ENCODE measurements at regions not wholly inside any gene's neighbourhood (a gene's known extent, or its start where the extent isn't known, plus 50 kb on each side); places are given as distances from the start of the nearest gene placed in this dataset.

- no peak for DNase-seq (ENCODE audit: low read depth in 2 of 2, low spot score in 1 of 2)
These were observed 265.5 kb upstream of the TBC1D5 start for GRCh38 chr3:18007980-18008379.

DNA sequence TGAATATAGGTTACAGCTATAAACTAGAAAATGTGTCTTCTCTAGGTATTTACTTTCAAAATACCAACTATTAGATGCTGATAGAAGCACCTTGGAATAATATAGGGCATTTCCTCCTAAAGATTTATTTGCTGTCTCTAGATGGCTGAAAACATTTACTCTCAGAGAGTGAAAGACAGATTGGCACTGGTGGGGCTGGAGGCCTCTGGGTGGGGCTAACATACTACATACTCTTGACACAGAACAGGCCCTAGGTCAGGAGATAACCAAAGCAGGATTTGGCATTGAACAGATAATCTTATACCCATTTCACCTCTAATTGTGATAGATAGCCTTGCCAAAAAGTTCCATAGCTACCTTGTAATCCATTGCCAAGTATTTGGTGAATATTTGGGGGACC lies 253.3 kb upstream of the TBC1D5 start:
- no peak for DNase-seq (ENCODE audit: low read depth in 2 of 2, low spot score in 1 of 2)

DNA sequence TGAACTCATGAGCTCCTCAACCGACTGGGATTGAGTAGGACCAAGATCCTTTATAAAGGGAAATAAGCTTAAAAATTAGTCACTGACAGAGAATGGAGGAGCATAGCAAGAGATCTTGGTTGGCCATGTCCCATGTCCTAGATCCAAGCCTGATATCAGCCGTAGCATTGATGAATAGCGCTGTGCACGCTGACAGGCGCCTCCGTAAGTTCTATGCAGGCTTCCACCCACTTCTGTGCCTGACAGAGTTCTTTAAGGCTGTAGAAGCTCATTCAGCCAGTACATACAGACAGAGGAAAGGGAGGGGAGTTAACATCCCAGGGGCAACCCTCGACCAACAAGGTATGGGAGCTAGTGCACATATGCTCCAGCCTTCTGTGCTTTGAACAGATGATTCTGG lies 251.7 kb upstream of the TBC1D5 start:
- no peak for DNase-seq (ENCODE audit: low read depth in 2 of 2, low spot score in 1 of 2)

DNA sequence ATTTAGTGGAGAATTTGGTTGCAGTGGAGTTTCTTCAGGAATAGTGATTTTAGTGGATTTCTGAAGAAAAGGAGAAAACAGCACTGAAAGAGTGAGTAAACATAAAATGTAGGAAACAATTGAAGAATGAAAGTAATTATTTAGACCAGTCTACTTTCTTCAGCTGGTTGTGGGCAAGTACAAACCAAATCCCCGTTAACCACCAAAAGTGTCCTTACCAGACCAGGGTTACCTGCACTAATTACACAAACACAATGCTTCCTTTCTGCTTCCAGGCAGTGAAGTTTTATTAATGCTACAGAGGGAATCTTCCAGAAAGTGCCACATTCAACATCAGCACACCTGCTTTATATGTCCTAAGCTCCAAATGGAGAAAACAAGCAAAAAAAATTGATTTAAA lies 248.0 kb upstream of the TBC1D5 start:
- no peak for DNase-seq (ENCODE audit: low read depth in 2 of 2, low spot score in 1 of 2)

DNA sequence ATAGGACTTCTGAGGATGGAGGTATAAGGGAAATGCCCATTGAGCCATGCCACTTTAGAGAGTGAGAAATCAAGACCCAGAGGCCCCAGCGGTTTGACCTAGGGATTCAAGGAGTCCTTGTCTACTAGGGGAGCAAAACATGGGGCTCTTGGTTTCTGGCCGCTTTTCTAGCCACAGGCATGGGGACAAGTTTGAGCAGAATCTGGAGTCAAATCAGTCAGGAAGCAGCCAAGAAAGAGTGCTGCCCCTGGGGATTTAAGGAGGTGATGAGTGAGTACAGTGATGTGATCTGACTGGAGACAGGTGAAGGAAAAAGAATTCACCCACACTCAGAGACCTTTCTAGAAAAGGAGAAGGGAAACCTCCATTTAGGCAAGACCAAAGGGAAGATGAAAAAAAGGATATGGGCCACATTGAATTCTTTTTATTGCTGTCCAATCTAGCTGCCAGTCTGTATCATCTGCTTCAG lies 244.0 kb upstream of the TBC1D5 start:
- no peak for DNase-seq (ENCODE audit: low read depth in 2 of 2, low spot score in 1 of 2)

- DNase-seq (ENCODE audit: low read depth in 2 of 2, low spot score in 1 of 2): no peak
These were observed 243.4 kb upstream of the TBC1D5 start for GRCh38 chr3:17985658-17986347.

DNA sequence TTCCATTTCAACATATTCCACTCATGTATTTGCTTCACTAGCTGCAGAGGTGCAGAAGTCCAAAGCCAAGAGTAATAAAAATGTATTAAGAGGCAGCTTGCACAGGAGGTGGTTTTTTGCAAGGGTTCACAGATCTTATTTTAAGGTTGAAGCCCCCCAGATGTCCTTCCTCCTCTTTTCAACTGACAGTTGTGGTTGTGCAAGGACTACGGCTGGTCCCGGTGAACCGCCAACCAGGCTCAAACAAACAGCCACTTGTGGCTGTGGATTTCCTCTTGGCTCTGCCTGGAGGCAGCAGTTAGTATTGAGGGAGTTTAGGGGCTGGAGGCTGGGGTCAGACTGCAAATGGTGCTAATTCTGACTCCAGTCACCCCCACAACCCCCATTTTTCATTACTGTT lies 240.7 kb upstream of the TBC1D5 start:
- no peak for DNase-seq (ENCODE audit: low read depth in 2 of 2, low spot score in 1 of 2)

GRCh38 chr3:17982211-17982880 lies 239.9 kb upstream of the TBC1D5 start:
- DNase-seq (ENCODE audit: low read depth in 2 of 2, low spot score in 1 of 2): no peak

DNA sequence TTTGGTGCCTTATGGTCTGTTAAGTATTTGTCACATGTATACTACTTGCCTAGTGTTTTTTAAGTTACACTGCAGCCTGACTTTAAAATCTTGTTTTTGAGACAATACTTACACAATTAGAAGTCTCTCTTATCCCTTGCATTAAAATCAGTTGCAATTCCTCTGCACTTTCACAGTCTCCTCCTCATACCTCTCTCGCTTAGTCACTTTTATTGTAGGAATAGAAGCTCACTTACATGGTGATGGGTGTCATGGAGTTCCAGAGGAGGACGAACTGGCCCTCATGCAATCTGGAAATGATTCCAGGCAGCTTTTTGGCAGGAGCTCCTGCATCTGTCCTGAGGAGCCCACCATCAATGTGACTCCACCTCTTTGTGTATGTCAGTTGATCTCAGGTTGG lies 238.4 kb upstream of the TBC1D5 start:
- no peak for DNase-seq (ENCODE audit: low read depth in 2 of 2, low spot score in 1 of 2)

GRCh38 chr3:17979911-17980310 lies 237.5 kb upstream of the TBC1D5 start:
- no peak for DNase-seq (ENCODE audit: low read depth in 2 of 2, low spot score in 1 of 2)

DNA sequence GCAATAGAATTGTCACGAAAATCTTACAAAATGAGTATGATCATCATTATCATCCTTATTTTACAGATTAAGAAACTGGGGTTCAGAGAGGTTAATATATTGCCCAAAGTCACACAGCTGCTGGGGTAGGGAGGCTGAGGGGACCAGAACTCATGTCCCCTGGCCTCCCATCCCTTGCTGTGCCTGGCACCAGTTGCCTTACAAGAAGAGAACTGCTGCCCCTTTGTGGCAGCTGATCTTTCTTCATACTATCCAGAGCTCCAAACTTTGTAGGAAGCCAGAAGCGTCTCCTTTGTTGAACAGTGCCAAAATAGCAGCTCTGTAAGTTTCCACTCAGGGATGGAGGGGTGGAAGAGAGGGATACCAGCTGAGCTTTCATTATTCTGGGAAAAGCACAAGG lies 236.8 kb upstream of the TBC1D5 start:
- no peak for DNase-seq (ENCODE audit: low read depth in 2 of 2, low spot score in 1 of 2)

DNA sequence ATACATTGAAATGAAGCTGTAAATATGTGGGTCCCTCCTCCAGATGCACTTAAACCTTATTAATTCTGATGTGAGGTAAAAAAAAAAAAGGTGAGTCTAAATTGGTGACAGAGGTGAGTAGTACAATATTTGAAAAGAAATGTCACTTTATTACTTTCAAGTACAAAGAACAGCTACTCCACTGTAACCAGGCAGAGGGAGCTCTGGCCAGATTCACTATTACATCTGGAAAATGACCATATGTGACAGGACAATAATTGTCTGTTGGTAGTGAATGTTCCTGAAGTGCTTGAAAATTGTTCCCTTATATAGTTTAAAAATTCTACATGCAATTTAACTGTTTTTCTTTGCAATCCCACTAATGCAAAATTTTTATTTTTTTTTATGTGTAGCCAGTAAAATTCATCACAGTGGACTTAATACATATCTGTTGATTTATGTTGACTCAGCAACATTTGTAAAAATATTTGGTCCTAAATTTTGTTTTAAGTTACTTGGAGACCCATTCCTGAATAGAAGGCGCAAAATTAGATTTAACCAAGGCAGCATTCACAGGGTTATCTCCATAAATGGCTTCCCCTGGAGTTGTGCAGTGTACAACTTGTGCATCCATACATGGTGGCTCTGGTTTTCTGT lies 231.9 kb upstream of the TBC1D5 start:
- no peak for DNase-seq (ENCODE audit: low read depth in 2 of 2, low spot score in 1 of 2)

DNA sequence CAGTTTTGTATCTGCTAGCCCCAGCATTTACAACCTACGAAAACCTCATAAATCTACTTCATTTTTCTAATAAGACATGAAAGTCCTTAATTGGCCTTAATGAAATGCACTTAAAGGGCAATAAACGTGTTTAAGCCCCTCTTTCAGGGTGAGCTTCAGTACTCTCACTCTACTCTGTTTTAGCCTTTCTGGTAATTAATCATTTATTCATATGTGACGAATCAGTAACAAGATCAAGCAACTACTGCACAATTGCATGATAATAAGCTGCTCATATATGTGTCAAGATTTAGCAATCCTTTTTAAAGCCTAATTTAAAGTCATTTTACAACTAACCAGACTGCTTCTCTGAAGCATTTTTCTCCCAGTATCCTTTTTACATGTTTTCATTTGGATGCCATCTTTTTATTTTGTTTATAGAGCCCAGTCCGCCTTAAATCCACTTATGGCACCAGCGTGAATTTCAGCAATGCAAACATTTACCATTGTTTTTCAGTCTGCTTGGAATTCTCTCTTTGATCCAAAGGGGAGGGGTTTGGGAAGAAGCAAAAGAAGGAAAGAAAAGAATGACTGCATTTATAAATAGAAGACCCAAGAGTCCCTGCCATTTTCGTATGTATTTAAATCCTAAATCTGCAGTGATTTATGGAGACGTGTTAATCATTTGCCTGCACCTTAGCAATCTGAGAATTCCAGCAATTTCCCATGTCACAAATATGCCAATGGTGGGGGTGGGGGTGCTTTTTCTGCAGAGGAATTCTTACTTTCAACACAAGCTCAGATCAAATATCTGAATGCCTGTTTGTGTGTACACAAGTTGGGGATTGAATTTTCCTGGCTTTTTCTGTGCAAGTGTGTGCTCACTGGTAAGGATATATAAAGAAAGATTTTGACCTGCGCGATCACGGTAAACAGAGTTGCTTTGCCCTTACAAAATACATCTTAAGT lies 230.8 kb upstream of the TBC1D5 start:
- no peak for DNase-seq (ENCODE audit: low read depth in 2 of 2, low spot score in 1 of 2)

GRCh38 chr3:17972476-17972875 lies 230.0 kb upstream of the TBC1D5 start:
- no peak for DNase-seq (ENCODE audit: low read depth in 2 of 2, low spot score in 1 of 2)

DNA sequence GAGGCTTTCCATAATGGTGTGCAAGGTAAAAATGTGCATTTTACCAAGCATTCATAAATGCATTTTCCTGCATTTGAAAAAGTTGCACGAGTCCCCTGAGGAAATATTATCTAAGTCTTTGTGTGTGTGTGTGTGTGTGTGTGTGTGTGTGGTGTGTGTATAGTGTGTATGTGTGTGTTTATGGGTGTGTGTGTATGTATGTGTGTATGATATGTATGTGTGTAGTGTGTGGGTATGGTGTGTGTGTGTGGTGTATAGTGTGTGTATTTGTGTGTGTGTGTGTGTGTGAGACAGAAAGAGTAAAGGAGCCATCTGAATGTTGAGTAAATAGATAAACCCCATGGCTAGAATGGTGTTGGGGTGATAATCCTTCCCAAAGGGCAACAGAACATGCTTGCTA lies 229.6 kb upstream of the TBC1D5 start:
- no peak for DNase-seq (ENCODE audit: low read depth in 2 of 2, low spot score in 1 of 2)

DNA sequence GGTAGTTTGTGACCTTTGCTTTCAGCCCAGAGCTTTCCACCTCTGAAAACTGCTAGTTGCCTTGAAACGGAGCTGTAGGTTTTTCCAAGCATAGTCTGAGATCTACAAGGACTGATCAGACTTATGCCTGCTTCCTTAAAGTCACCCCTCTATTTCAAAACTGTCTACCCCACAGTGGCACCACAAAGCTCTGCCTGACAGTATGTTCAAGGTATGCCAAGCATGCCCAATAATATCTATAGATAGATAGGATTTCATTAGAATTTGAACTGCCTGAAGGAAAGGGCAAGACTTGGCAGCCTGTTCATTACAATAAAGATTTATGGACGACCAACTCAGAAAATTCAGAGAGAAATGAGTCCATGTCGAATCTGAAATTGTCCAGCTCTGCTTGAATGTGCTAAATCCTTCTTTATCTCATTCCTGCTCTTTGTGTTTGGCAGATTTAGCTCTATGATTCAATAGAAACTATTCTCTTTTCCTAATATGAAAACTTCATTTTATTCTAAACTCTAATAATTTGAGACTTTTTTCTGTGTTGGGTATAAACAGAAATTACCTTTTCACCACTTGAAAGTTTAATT lies 227.6 kb upstream of the TBC1D5 start:
- DNase-seq (ENCODE audit: low read depth in 2 of 2, low spot score in 1 of 2): no peak

- no peak for DNase-seq (ENCODE audit: low read depth in 2 of 2, low spot score in 1 of 2)
These were observed 226.8 kb upstream of the TBC1D5 start for GRCh38 chr3:17969244-17969643.

DNA sequence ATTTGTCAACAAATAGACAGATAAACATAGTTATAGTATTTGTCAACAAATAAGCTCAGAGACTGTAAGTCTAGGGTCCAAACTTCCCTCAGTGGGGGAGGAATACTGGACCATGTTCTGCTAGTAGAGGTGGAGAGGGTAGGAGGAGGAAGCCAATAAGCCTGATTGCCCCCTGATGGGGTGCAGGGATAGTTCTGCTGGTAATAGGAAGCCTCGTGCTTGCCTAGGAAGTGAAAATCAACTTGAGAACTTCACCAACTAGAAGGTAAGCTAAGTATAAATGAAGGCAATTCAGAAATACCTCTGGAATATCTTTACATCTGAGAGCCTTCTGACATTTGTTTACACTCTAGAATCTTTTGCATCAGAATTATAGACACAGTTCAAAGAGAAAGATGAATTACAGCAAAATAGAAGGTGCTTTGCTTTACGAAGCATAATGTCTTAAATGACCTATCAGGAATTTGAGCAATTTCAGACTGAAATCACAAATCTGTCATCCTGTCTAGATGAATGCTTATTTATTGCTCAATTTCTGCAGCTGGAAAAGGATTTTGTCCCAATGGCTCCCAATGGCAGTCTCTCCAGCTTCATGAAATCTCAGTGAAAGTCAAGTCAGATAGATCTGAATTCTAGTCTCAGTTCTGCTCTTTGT lies 225.6 kb upstream of the TBC1D5 start:
- DNase-seq (ENCODE audit: low read depth in 2 of 2, low spot score in 1 of 2): no peak

DNA sequence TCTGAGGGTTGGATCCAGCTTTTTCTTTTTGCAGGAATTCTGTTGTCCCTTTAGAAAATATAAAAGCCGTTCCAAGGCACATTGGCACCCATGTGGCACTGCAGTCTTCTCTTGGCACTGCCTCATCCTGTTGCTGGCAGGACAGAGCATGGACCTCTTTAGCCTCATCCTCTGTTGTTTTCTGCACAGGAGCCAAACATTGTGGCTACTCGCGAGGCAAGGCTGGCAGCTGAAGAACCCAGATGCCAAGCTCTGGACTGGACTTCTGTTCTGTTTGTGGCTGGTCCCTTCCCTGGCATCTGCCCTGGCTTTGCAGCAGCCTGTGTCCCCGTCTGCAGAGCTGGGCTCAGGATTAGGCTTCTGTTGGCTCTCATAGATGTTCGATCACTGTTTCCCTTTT lies 224.7 kb upstream of the TBC1D5 start:
- no peak for DNase-seq (ENCODE audit: low read depth in 2 of 2, low spot score in 1 of 2)

- DNase-seq (ENCODE audit: low read depth in 2 of 2, low spot score in 1 of 2): no peak
These were observed 222.9 kb upstream of the TBC1D5 start for GRCh38 chr3:17965331-17965730.

GRCh38 chr3:17964108-17964507 lies 221.7 kb upstream of the TBC1D5 start:
- DNase-seq (ENCODE audit: low read depth in 2 of 2, low spot score in 1 of 2): no peak

Data from stimulated activated CD8-positive, alpha-beta memory T cell treated with anti-CD3 and anti-CD28 coated beads, Interleukin-4, amount 100 ng/mL, for 4 hours (primary cell).